ENCODE measurements at regions not wholly inside any gene's neighbourhood (a gene's known extent, or its start where the extent isn't known, plus 50 kb on each side); places are given as distances from the start of the nearest gene placed in this dataset.

- no peak for FAIRE-seq
These were observed 675.8 kb downstream of the HACE1 start for GRCh38 chr6:104183816-104184435.

DNA sequence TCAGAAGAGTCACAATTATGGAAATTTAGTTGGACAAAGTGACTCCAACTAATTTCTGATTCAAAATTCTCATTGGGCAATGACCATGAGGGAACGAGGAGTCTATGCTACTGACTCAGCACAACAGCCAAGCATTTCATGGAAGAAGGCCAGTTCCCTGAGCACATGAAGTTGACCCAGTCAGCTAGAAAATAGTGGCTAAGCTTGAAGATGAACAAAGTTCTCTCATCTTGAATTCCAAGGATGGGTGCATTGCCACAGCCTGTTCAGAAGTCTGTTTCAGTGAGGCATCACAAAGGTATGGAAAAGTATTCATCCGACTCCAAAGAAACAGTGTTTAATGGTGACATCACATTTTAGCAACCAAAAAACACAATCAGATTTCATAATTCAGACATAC is 676.9 kb downstream of the HACE1 start:
- FAIRE-seq, result no peak

GRCh38 chr6:104173668-104174067 is 686.1 kb downstream of the HACE1 start:
- FAIRE-seq, result no peak

GRCh38 chr6:104170401-104170800 is 689.3 kb downstream of the HACE1 start:
- FAIRE-seq, result no peak

- FAIRE-seq, result no peak
These were observed 693.6 kb downstream of the HACE1 start for GRCh38 chr6:104166055-104166668.

- FAIRE-seq, result no peak
These were observed 697.6 kb downstream of the HACE1 start for GRCh38 chr6:104162036-104162669.

DNA sequence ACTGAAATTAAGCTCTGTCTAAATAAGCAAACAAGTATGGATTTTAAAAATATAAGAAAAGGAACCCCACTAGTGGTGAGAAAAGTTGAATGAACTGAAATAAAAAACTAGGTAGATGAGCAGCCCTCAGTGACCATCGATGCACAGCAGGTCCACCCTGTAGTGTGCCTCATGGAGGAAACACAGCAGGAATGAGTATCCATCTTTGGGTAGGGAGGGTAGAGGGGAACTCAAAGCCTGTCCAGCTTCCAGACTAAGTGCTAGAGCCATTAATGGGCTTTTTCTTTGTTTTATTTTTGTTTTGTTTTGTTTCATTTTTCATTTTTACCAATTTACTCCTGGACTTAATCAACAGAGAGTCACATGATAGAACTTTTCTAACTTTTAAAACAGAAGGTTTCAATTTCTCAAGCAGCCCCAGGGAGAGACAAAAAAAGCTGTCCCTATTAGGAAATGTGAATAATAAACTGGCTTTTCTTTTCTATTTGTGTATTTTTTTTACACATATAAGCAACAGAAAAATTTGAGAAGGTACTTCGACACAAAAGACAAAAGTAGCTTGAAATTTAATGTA is 700.6 kb downstream of the HACE1 start:
- no peak for FAIRE-seq

DNA sequence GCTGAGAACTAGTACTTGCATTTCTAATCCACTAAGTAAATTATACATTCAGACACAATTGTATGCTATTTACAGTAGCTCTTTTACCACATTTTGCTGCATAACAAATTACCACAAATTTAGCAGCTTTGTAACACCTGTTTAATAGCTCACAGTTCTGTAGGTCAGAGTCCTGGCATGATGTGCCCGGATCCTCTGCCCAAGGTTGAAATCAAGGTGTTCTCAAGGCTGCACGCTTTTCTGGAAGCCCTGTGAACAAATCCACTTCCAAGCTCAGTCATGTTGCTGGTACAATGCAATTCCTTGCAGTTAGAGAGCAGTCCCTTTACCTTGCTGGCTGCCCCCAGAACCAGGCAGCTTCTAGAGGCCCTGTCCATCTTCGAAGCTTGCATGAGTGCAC is 716.0 kb downstream of the HACE1 start:
- no peak for FAIRE-seq

DNA sequence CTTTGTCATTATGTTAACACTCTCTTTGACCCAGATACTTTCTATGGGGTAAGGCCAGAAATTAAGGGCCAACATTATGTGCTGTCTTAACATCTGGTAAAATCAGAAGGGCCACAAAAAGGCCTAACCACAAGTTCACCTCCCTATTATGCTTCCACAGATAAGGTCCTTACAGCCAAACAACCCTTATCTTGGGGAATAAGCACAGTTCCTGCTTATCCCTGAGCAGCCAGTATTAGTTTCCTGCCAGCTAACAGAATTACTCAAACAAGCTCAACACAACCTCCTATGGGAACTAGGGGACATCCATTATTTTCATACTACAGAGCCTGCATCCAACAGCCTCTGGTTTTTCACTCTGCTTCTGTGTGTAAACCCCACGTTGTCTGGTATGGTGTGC is 724.8 kb downstream of the HACE1 start:
- no peak for FAIRE-seq

GRCh38 chr6:104130343-104130742 is 729.4 kb downstream of the HACE1 start:
- FAIRE-seq, result no peak

- no peak for FAIRE-seq
These were observed 733.3 kb downstream of the HACE1 start for GRCh38 chr6:104126315-104127005.

GRCh38 chr6:104123227-104123626 is 736.5 kb downstream of the HACE1 start:
- FAIRE-seq, result no peak

GRCh38 chr6:104118274-104118673 is 741.4 kb downstream of the HACE1 start:
- FAIRE-seq, result no peak

DNA sequence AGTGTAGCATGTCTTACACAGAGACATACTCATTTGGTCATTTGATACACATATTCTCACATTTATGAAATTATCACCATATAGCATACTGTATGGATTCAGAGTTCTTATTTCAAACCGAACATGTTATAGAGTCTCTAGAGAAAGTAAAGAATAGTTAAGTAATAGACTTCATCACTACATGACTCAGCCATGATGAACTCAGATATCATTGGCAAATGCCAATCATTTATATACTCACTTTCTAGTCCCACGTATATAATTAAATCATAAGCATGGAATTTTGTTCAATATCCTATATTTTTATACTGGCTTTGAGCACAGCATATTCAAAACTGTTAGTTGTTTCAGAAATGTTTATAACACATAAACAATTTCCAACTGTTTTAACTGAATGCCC is 749.9 kb downstream of the HACE1 start:
- no peak for FAIRE-seq

- no peak for FAIRE-seq
These were observed 751.1 kb downstream of the HACE1 start for GRCh38 chr6:104108634-104109033.

GRCh38 chr6:104095661-104096416 is 763.9 kb downstream of the HACE1 start:
- no peak for FAIRE-seq

DNA sequence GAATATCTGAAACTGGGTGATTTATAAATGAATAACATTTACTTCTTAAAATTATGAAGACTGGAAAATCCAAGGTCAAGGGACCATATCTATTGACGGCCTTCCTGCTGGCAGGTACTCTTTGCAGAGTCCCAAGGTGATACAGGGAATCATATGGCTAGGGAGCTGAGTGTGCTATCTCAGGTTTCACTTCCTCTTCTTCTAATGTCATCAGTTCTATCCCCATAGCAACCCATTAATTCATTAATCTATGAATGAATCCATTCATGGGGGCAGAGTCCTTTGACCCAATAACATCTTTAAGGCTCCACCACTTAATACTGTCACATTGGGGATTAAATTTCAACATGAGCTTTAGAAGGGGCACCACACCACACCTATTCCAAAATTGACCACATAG is 772.0 kb downstream of the HACE1 start:
- FAIRE-seq, result no peak

DNA sequence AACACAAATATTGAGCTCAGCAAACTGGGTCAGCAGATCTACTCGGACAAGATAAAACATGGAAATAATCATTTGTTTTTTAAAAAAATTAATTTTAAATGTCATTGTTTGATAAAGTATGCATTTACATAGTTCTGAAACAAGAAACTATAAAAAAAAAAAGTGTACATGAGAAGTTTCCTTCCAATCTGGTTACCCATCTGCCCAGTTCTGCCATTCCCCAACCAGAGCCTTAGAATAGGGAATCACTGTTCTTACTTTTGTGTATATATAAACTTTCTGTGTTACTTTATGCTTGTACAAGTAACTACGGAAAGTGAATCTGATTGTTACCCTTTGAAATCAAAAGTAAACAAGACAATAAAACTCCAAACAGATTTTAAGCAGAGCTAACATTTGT is 791.4 kb downstream of the HACE1 start:
- no peak for FAIRE-seq

GRCh38 chr6:104064876-104065275 is 794.8 kb downstream of the HACE1 start:
- FAIRE-seq, result no peak

DNA sequence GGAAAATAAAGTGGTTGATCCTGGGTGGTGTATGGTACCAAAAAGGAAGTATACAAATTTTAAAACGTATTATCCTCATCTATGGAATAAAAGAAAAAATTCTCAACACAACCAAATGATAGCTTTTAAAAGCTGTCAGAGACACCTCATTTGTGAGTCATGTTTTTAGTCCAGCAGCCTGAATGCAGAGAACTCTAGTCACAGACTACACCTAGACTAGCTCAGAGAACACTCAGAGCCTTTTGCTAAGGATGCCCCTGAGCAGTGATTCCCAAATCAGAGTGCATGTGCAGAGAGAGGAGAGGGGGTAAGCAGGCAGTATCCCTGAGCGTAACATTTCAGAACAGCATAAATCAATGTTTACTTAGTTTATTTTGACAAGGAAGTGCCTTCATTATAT is 809.3 kb downstream of the HACE1 start:
- no peak for FAIRE-seq

GRCh38 chr6:104046426-104046825 is 813.3 kb downstream of the HACE1 start:
- no peak for FAIRE-seq

- FAIRE-seq, result no peak
These were observed 828.4 kb downstream of the HACE1 start for GRCh38 chr6:104031346-104031745.

DNA sequence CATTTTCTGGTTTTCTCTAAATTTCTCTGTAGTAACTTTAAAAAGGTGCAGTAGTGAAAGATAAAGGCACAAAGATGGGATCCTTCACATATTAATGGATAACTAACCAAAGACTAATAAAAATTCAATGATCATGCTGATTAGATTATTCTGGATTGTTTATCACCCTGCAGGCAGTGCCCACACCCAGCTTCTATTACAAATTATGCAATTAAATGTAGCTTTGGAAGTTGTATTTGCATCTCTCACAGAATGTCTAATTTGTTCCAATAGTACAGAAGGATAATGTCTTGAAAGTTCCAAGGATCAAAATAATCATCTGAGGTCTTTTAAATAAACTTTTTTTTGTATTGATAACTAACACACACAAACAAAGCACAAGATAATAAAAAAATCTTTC is 837.6 kb downstream of the HACE1 start:
- no peak for FAIRE-seq

Data from colon (tissue), 2 donors.